ENCODE measurements at regions not wholly inside any gene's neighbourhood (a gene's known extent, or its start where the extent isn't known, plus 50 kb on each side); places are given as distances from the start of the nearest gene placed in this dataset.

GRCh38 chr6:73942592-73943186, 246.7 kb downstream of the CD109 start:
- no peak for TF ChIP-seq SIN3A (IDR thresholded peaks at IDR 0.05; ENCODE audit: borderline replicate concordance, insufficient read depth, low read length)
- no peak for TF ChIP-seq REST (IDR thresholded peaks at IDR 0.05; ENCODE audit: insufficient read depth in 1 of 2, low read depth in 2 of 2, low read length in 2 of 2)
- no peak for TF ChIP-seq POLR2AphosphoS5 (IDR thresholded peaks at IDR 0.05; ENCODE audit: low read depth, low read length)
- no peak for TF ChIP-seq TAF1 (IDR thresholded peaks at IDR 0.05; ENCODE audit: borderline replicate concordance, insufficient read depth, low read length)
- no peak for TF ChIP-seq FOXP2 (optimal IDR thresholded peaks at IDR 0.05; ENCODE audit: borderline replicate concordance, extremely low read depth, extremely low read length, insufficient read depth)

GRCh38 chr6:73941892-73942291, 245.9 kb downstream of the CD109 start:
- TF ChIP-seq POLR2AphosphoS5 (IDR thresholded peaks at IDR 0.05; ENCODE audit: low read depth, low read length) (no peak), REST (IDR thresholded peaks at IDR 0.05; ENCODE audit: insufficient read depth in 1 of 2, low read depth in 2 of 2, low read length in 2 of 2) (no peak), SIN3A (IDR thresholded peaks at IDR 0.05; ENCODE audit: borderline replicate concordance, insufficient read depth, low read length) (no peak), TAF1 (IDR thresholded peaks at IDR 0.05; ENCODE audit: borderline replicate concordance, insufficient read depth, low read length) (no peak), FOXP2 (optimal IDR thresholded peaks at IDR 0.05; ENCODE audit: borderline replicate concordance, extremely low read depth, extremely low read length, insufficient read depth) (no peak)

GRCh38 chr6:73937805-73938204, 241.8 kb downstream of the CD109 start:
- TF ChIP-seq TAF1 (IDR thresholded peaks at IDR 0.05; ENCODE audit: borderline replicate concordance, insufficient read depth, low read length), result no peak
- no peak for TF ChIP-seq REST (IDR thresholded peaks at IDR 0.05; ENCODE audit: insufficient read depth in 1 of 2, low read depth in 2 of 2, low read length in 2 of 2)
- no peak for TF ChIP-seq FOXP2 (optimal IDR thresholded peaks at IDR 0.05; ENCODE audit: borderline replicate concordance, extremely low read depth, extremely low read length, insufficient read depth)
- TF ChIP-seq POLR2AphosphoS5 (IDR thresholded peaks at IDR 0.05; ENCODE audit: low read depth, low read length), result no peak
- no peak for TF ChIP-seq SIN3A (IDR thresholded peaks at IDR 0.05; ENCODE audit: borderline replicate concordance, insufficient read depth, low read length)

GRCh38 chr6:73932866-73933265, 236.9 kb downstream of the CD109 start:
- no peak for TF ChIP-seq POLR2AphosphoS5 (IDR thresholded peaks at IDR 0.05; ENCODE audit: low read depth, low read length)
- TF ChIP-seq FOXP2 (optimal IDR thresholded peaks at IDR 0.05; ENCODE audit: borderline replicate concordance, extremely low read depth, extremely low read length, insufficient read depth), result no peak
- no peak for TF ChIP-seq REST (IDR thresholded peaks at IDR 0.05; ENCODE audit: insufficient read depth in 1 of 2, low read depth in 2 of 2, low read length in 2 of 2)
- no peak for TF ChIP-seq SIN3A (IDR thresholded peaks at IDR 0.05; ENCODE audit: borderline replicate concordance, insufficient read depth, low read length)
- TF ChIP-seq TAF1 (IDR thresholded peaks at IDR 0.05; ENCODE audit: borderline replicate concordance, insufficient read depth, low read length), result no peak

Data from PFSK-1 (cell line).